Mesenchymal stem cell (in vitro differentiated cells and primary cell): ENCODE measurements at regions not wholly inside any gene's neighbourhood (a gene's known extent, or its start where the extent isn't known, plus 50 kb on each side); places are given as distances from the start of the nearest gene placed in this dataset.
A peak's percentile ranks its signal among the peaks of the same experiment; 100 is the strongest.

ENCODE experiments used
- DNase-seq: peaks from one replicate; pipeline ENCODE4 v3.0.0-alpha.2; 2013
- H2AFZ ChIP-seq: one replicate; pipeline ENCODE4 v1.6.1; 2013; ENCODE audit warnings: low read depth, mild to moderate bottlenecking, control low read depth, inconsistent platforms, low read length, moderate library complexity
- H2AK5ac ChIP-seq: 2 replicates; pipeline ENCODE4 v1.6.1; 2013; ENCODE audit warnings: low read length, moderate library complexity, mild to moderate bottlenecking, inconsistent platforms; ENCODE audit not compliant: severe bottlenecking
- H2BK120ac ChIP-seq: one replicate; pipeline ENCODE4 v1.6.1; 2013; ENCODE audit warnings: low read depth, mild to moderate bottlenecking, inconsistent platforms, low read length, moderate library complexity
- H2BK12ac ChIP-seq, 2 experiments: one replicate each; pipeline ENCODE4 v1.6.1; 2013; ENCODE audit warnings: inconsistent platforms in 2 of 2, low read length in 2 of 2, mild to moderate bottlenecking in 2 of 2, moderate library complexity in 2 of 2, control low read depth in 1 of 2
- H2BK15ac ChIP-seq: one replicate; pipeline ENCODE4 v1.6.1; 2013; ENCODE audit warnings: mild to moderate bottlenecking, low read depth, inconsistent platforms; ENCODE audit not compliant: poor library complexity, severe bottlenecking
- H2BK5ac ChIP-seq: 2 replicates; pipeline ENCODE4 v1.6.1; 2013; ENCODE audit warnings: low read depth, mild to moderate bottlenecking, low read length, control low read depth, inconsistent platforms; ENCODE audit not compliant: poor library complexity, severe bottlenecking
- H3K14ac ChIP-seq, 2 experiments: one replicate each; pipeline ENCODE4 v1.6.1; 2013; ENCODE audit warnings: inconsistent platforms in 2 of 2, low read length in 2 of 2, control low read depth in 1 of 2, mild to moderate bottlenecking in 1 of 2, moderate library complexity in 1 of 2
- H3K18ac ChIP-seq, 2 experiments: one replicate each; pipeline ENCODE4 v1.6.1; 2013; ENCODE audit warnings: inconsistent platforms in 2 of 2, low read length in 2 of 2, control low read depth in 1 of 2, low read depth in 1 of 2, mild to moderate bottlenecking in 1 of 2
- H3K23ac ChIP-seq, 2 experiments: one replicate each; pipeline ENCODE4 v1.6.1; 2013; ENCODE audit warnings: inconsistent platforms in 2 of 2, low read length in 2 of 2, mild to moderate bottlenecking in 2 of 2, moderate library complexity in 2 of 2, control low read depth in 1 of 2
- H3K27ac ChIP-seq: 2 replicates; pipeline ENCODE4 v1.5.1; 2013; ENCODE audit warnings: mild to moderate bottlenecking, moderate library complexity, low read length, control low read depth, inconsistent platforms; ENCODE audit not compliant: poor library complexity, severe bottlenecking
- H3K27me3 ChIP-seq, 2 experiments: 2 replicates each; pipeline versions ENCODE4 v1.6.1 to v1.7.0; 2013; ENCODE audit warnings: low read length in 2 of 2, mild to moderate bottlenecking in 2 of 2, moderate library complexity in 2 of 2, control low read depth in 1 of 2, inconsistent platforms in 1 of 2; ENCODE audit not compliant: control insufficient read depth in 1 of 2, insufficient read depth in 1 of 2
- H3K36me3 ChIP-seq, 2 experiments: 2 replicates each; pipeline versions ENCODE4 v1.6.1 to v1.7.0; 2013; ENCODE audit warnings: low read length in 2 of 2, control low read depth in 1 of 2, inconsistent platforms in 1 of 2, low read depth in 1 of 2, mild to moderate bottlenecking in 1 of 2; ENCODE audit not compliant: insufficient read depth in 2 of 2, control insufficient read depth in 1 of 2
- H3K4ac ChIP-seq, 2 experiments: one replicate each; pipeline ENCODE4 v1.6.1; 2013; ENCODE audit warnings: inconsistent platforms in 2 of 2, low read length in 2 of 2, mild to moderate bottlenecking in 2 of 2, moderate library complexity in 2 of 2, control low read depth in 1 of 2, low read depth in 1 of 2
- H3K4me1 ChIP-seq: 2 replicates; pipeline ENCODE4 v1.6.1; 2013; ENCODE audit warnings: low read depth, low read length, control low read depth; ENCODE audit not compliant: control insufficient read depth, insufficient read depth
- H3K4me2 ChIP-seq: 2 replicates; pipeline ENCODE4 v1.6.1; 2013; ENCODE audit warnings: low read length, mild to moderate bottlenecking, inconsistent platforms; ENCODE audit not compliant: poor library complexity, severe bottlenecking
- H3K4me3 ChIP-seq, 2 experiments: 2 replicates each; pipeline versions ENCODE4 v1.5.1 to v1.7.0; 2013; ENCODE audit warnings: low read length in 2 of 2, mild to moderate bottlenecking in 2 of 2, control low read depth in 1 of 2, low read depth in 1 of 2; ENCODE audit not compliant: insufficient read depth in 1 of 2
- H3K79me1 ChIP-seq: replicated peaks from 2 replicates; pipeline ENCODE4 v1.6.1; 2013; ENCODE audit warnings: mild to moderate bottlenecking, control low read depth, low read length, inconsistent platforms; ENCODE audit not compliant: poor library complexity, severe bottlenecking
- H3K9ac ChIP-seq: 2 replicates; pipeline ENCODE4 v1.7.0; 2013; ENCODE audit warnings: mild to moderate bottlenecking, low read length, moderate library complexity
- H3K9me3 ChIP-seq: 2 replicates; pipeline ENCODE4 v1.7.0; 2013; ENCODE audit warnings: mild to moderate bottlenecking, low read length; ENCODE audit not compliant: control insufficient read depth
- H4K8ac ChIP-seq: one replicate; pipeline ENCODE4 v1.6.1; 2013; ENCODE audit warnings: inconsistent platforms, mild to moderate bottlenecking, low read length, moderate library complexity
- H4K91ac ChIP-seq: one replicate; pipeline ENCODE4 v1.6.1; 2013; ENCODE audit warnings: mild to moderate bottlenecking, low read length, inconsistent platforms
- WGBS: methylation state at CpG from one replicate; pipeline ENCODE4 v1.1.7; 2013; ENCODE audit warnings: mixed read lengths; 5-methylcytosine and 5-hydroxymethylcytosine counted together

GRCh38 chr14:76950055-76951020 is 78.2 kb downstream of the IRF2BPL start:
- 78% methylated on average over 14 of the region's 14 CpGs for WGBS
- H3K9me3 ChIP-seq = no peaks in the 10 kb centered on the region

GRCh38 chr14:76948976-76949375 is 79.5 kb downstream of the IRF2BPL start:
- no peak overlapping the region for H2BK15ac ChIP-seq
- H3K4me3 ChIP-seq = no peak overlapping the region
- WGBS = 93% methylated on average over 5 of the region's 6 CpGs
- H3K79me1 ChIP-seq = no peaks in the 10 kb centered on the region
- no peak overlapping the region for H3K27ac ChIP-seq
- no peak overlapping the region for H2BK5ac ChIP-seq
- H3K9ac ChIP-seq = no peak overlapping the region
- no peak overlapping the region for H4K91ac ChIP-seq
- no peak overlapping the region for H3K14ac ChIP-seq
- H2AFZ ChIP-seq = no peak overlapping the region
- no peaks in the 10 kb centered on the region for H3K36me3 ChIP-seq
- H3K4ac ChIP-seq = peak overlapping the region in 1 of 2 experiments; percentile 92
- peak overlapping the region in 1 of 2 experiments; percentile 58 for H3K18ac ChIP-seq
- H2BK120ac ChIP-seq = no peak overlapping the region
- H2BK12ac ChIP-seq = peak overlapping the region in 1 of 2 experiments; percentile 83
- H3K23ac ChIP-seq = no peak overlapping the region
- no peak overlapping the region for H3K4me2 ChIP-seq
- no peaks in the 10 kb centered on the region for H3K27me3 ChIP-seq
- no peaks in the 10 kb centered on the region for H3K9me3 ChIP-seq
- H3K4me1 ChIP-seq = peaks cover 41% of the 10 kb centered on the region
- H4K8ac ChIP-seq = no peak overlapping the region
- DNase-seq = no peak
- H2AK5ac ChIP-seq = no peak overlapping the region

More at GRCh38 chr14:76950055-76951020, 78.2 kb downstream of the IRF2BPL start:
- Histone ChIP-seq H2BK120ac (peak overlapping the region; percentile 44), H3K14ac (peak overlapping the region in 1 of 2 experiments; percentile 91), H3K18ac (peak overlapping the region; percentile 63 to 99), H4K91ac (peak overlapping the region; percentile 77), H3K9ac (no peak overlapping the region), H3K36me3 (no peaks in the 10 kb centered on the region), H3K27me3 (no peaks in the 10 kb centered on the region), H3K4ac (peak overlapping the region; percentile 84 to 93), H3K4me2 (no peak overlapping the region), H2BK5ac (peak overlapping the region; percentile 63), H3K79me1 (peaks cover 2% of the 10 kb centered on the region), H3K4me3 (no peak overlapping the region), H3K4me1 (peaks cover 45% of the 10 kb centered on the region), H3K23ac (peak overlapping the region in 1 of 2 experiments; percentile 48), H2AFZ (no peak overlapping the region), H4K8ac (peak overlapping the region; percentile 86), H2AK5ac (peak overlapping the region; percentile 73), H2BK12ac (peak overlapping the region; percentile 98 to 100), H3K27ac (peak overlapping the region; percentile 73), H2BK15ac (peak overlapping the region; percentile 91)
- DNase-seq = peak; percentile 48

- no peaks in the 10 kb centered on the region for H3K79me1 ChIP-seq
- WGBS = 78% methylated on average over 9 of the region's 11 CpGs
Measured at GRCh38 chr14:76948213-76948947, 80.1 kb downstream of the IRF2BPL start.

More at GRCh38 chr14:76948213-76948947, 80.1 kb downstream of the IRF2BPL start:
- H2AFZ ChIP-seq = no peak overlapping the region
- peak overlapping the region; percentile 13 for H3K9ac ChIP-seq
- peak overlapping the region; percentile 34 to 99 for H2BK12ac ChIP-seq
- no peaks in the 10 kb centered on the region for H3K36me3 ChIP-seq
- H3K27me3 ChIP-seq = no peaks in the 10 kb centered on the region
- peak overlapping the region; percentile 71 for H4K91ac ChIP-seq
- no peak overlapping the region for H3K4me2 ChIP-seq
- H3K4me3 ChIP-seq = no peak overlapping the region
- H3K23ac ChIP-seq = peak overlapping the region in 1 of 2 experiments; percentile 2
- H2BK5ac ChIP-seq = peak overlapping the region; percentile 40
- no peaks in the 10 kb centered on the region for H3K9me3 ChIP-seq
- H3K27ac ChIP-seq = peak overlapping the region; percentile 95
- H4K8ac ChIP-seq = peak overlapping the region; percentile 41
- peak overlapping the region; percentile 81 for H2AK5ac ChIP-seq
- H3K4me1 ChIP-seq = peaks cover 37% of the 10 kb centered on the region
- peak overlapping the region; percentile 50 for H2BK120ac ChIP-seq
- H3K4ac ChIP-seq = peak overlapping the region; percentile 67 to 93
- no peak overlapping the region for H2BK15ac ChIP-seq
- H3K18ac ChIP-seq = peak overlapping the region; percentile 65 to 94
- H3K14ac ChIP-seq = peak overlapping the region in 1 of 2 experiments; percentile 76
- DNase-seq = no peak
